Lower leg skin (tissue), 3 donors: ENCODE measurements at regions not wholly inside any gene's neighbourhood (a gene's known extent, or its start where the extent isn't known, plus 50 kb on each side); places are given as distances from the start of the nearest gene placed in this dataset.

Experiments
- CTCF ChIP-seq, 3 donors: fragments of 450-650 bp; IDR thresholded peaks; one replicate each; pipeline ENCODE4 v1.5.1; 2016; ENCODE audit warnings: antibody characterized with exemption in 3 of 3, mild to moderate bottlenecking in 3 of 3, moderate library complexity in 2 of 3
- POLR2A ChIP-seq, 2 donors: fragments of 450-650 bp; IDR thresholded peaks; one replicate each; pipeline ENCODE4 v1.6.1; 2016 to 2017; ENCODE audit warnings: antibody characterized with exemption in 2 of 2, mild to moderate bottlenecking in 1 of 2, moderate library complexity in 1 of 2

GRCh38 chr1:239282411-239282810 lies 104.0 kb upstream of the CHRM3 start:
- TF ChIP-seq CTCF (IDR thresholded peaks at IDR 0.05) (no peak), POLR2A (IDR thresholded peaks at IDR 0.05) (no peak)
